K562 (cell line): ENCODE measurements at regions not wholly inside any gene's neighbourhood (a gene's known extent, or its start where the extent isn't known, plus 50 kb on each side); places are given as distances from the start of the nearest gene placed in this dataset.
A peak's percentile ranks its signal among the peaks of the same experiment; 100 is the strongest.

Experiments used
- ARID1B ChIP-seq: fragments of 450-650 bp; IDR thresholded peaks from 2 replicates; pipeline ENCODE4 v1.6.1; 2016; ENCODE audit warnings: antibody characterized with exemption, mild to moderate bottlenecking, inconsistent platforms
- BCOR ChIP-seq: fragments of 450-650 bp; IDR thresholded peaks from 2 replicates; pipeline ENCODE4 v1.6.1; 2016
- GATAD2A ChIP-seq: fragments of 450-650 bp; IDR thresholded peaks from 2 replicates; pipeline ENCODE4 v1.6.1; 2017
- HDAC1 ChIP-seq, 2 experiments: fragments of 450-650 bp; IDR thresholded peaks; 2 replicates each; pipeline ENCODE4 v1.6.1; 2016 to 2017; ENCODE audit warnings: inconsistent platforms in 1 of 2, mild to moderate bottlenecking in 1 of 2, moderate library complexity in 1 of 2
- KHSRP ChIP-seq: fragments of 450-650 bp; IDR thresholded peaks from 2 replicates; pipeline ENCODE4 v1.6.1; 2017
- MXD1 ChIP-seq: fragments of 250-450 bp; sonication (Bioruptor Pico); IDR thresholded peaks from 2 replicates; pipeline ENCODE4 v1.8.0; 2021; ENCODE audit warnings: borderline replicate concordance, mild to moderate bottlenecking, moderate library complexity; ENCODE audit not compliant: poor library complexity, severe bottlenecking
- MYBL2 ChIP-seq, 2 experiments: fragments of 450-650 bp in 1 of 2; sonication (generic) in 1 of 2; formaldehyde crosslinking in 1 of 2; IDR thresholded peaks; 2 replicates each; pipeline versions ENCODE4 v1.6.1 to v1.8.1; 2017 to 2022; ENCODE audit warnings: borderline replicate concordance in 1 of 2, inconsistent platforms in 1 of 2, low read depth in 1 of 2, mild to moderate bottlenecking in 1 of 2, missing genetic modification reagents in 1 of 2, moderate library complexity in 1 of 2
- NFIX ChIP-seq: fragments of 250-450 bp; sonication (Bioruptor Pico); IDR thresholded peaks from 2 replicates; pipeline ENCODE4 v1.4.0; 2020; ENCODE audit warnings: low read depth, mild to moderate bottlenecking, moderate library complexity
- NONO ChIP-seq, 2 experiments: fragments of 200-400 bp in 1 of 2; fragments of 450-650 bp in 1 of 2; formaldehyde crosslinking in 1 of 2; IDR thresholded peaks; 2 replicates each; pipeline ENCODE4 v1.6.1; 2017; ENCODE audit warnings: low read depth in 2 of 2, mild to moderate bottlenecking in 2 of 2, moderate library complexity in 2 of 2, low read length in 1 of 2
- OTX1 ChIP-seq: fragments of 450-650 bp; formaldehyde crosslinking; IDR thresholded peaks from 2 replicates; pipeline ENCODE4 v1.4.0; 2022; ENCODE audit warnings: mild to moderate bottlenecking
- POLR2B ChIP-seq: fragments of 450-650 bp; IDR thresholded peaks from 2 replicates; pipeline ENCODE4 v1.6.1; 2018; ENCODE audit warnings: low read depth; ENCODE audit not compliant: partially characterized antibody
- PRMT5 ChIP-seq: sonication (generic); formaldehyde crosslinking; IDR thresholded peaks from 2 replicates; pipeline ENCODE4 v1.5.0; 2020; ENCODE audit warnings: missing genetic modification reagents
- TBL1XR1 ChIP-seq, 2 experiments: IDR thresholded peaks; 2 replicates each; pipeline ENCODE4 v1.6.1; 2012; ENCODE audit warnings: improper control_type of control experiment in 2 of 2, low read length in 2 of 2, mild to moderate bottlenecking in 1 of 2
- TEAD1 ChIP-seq, 2 experiments: fragments of 450-650 bp in 1 of 2; sonication (generic) in 1 of 2; formaldehyde crosslinking; IDR thresholded peaks; 2 replicates each; pipeline versions ENCODE4 v1.4.0 to v1.8.0; 2020 to 2022; ENCODE audit warnings: mild to moderate bottlenecking in 2 of 2, missing genetic modification reagents in 1 of 2
- ZNF165 ChIP-seq: fragments of 250-450 bp; sonication (Bioruptor Pico); IDR thresholded peaks from 2 replicates; pipeline ENCODE4 v1.4.0; 2020; ENCODE audit warnings: borderline replicate concordance
- ZNF175 ChIP-seq: fragments of 200-800 bp; sonication (Bioruptor generic); IDR thresholded peaks from 2 replicates; pipeline ENCODE4 v1.6.1; 2016; ENCODE audit warnings: low read depth, mild to moderate bottlenecking, missing genetic modification characterization, missing compliant biosample characterization
- TF ChIP-seq, protein P1 (sequence below): fragments of 450-650 bp; IDR thresholded peaks from 2 replicates; pipeline ENCODE4 v1.6.1; 2016; ENCODE audit warnings: low read depth
- TF ChIP-seq, protein P2 (sequence below): fragments of 450-650 bp; conservative IDR thresholded peaks from 2 replicates; pipeline ENCODE4 v1.6.1; 2016; ENCODE audit warnings: missing genetic modification characterization, low read depth, mild to moderate bottlenecking, control low read depth, missing compliant biosample characterization

DNA sequence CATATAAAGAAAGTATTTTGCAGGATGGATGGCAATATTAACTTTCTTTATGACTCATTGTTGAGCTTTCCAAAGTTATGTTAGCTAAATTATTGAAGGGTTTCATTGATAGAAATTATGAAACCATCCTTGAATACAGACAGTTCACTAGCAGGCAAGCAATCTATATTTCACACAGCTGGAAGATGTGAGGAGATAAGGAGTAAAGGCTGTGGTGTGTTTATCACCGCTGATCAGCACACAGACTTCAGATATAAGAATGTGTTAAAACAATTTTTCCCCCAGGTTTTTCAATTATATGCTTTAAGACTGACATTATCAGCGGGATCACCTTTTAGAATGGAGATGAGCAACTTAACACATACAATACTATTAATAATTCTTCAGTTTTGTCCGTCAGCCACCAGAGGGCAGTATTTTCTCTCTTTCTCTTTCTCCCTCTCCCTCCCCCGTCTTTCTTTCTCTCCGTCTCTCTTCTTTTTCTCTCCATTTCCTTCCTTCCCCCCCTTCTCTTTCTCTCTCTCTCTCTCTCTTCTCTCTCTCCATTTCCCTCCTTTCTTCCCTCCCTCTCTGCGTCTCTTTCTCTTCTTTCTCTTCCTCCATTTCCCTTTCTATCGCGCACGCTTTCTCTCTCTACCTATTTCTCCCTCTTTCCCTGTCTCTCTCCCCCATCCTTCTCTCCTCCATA, 62.9 kb upstream of the FAM171A1 start (continued):
- TF ChIP-seq NONO (IDR thresholded peaks at IDR 0.05; ENCODE audit: low read depth in 2 of 2, low read length in 1 of 2) = no peak
- TF ChIP-seq OTX1 (CRISPR knock-in tag) = peak; percentile 94
- TF ChIP-seq GATAD2A = peak; percentile 92; the same call in 1 of the 2 replicates
- TF ChIP-seq PRMT5 = no peak
- TF ChIP-seq, protein P1, sequence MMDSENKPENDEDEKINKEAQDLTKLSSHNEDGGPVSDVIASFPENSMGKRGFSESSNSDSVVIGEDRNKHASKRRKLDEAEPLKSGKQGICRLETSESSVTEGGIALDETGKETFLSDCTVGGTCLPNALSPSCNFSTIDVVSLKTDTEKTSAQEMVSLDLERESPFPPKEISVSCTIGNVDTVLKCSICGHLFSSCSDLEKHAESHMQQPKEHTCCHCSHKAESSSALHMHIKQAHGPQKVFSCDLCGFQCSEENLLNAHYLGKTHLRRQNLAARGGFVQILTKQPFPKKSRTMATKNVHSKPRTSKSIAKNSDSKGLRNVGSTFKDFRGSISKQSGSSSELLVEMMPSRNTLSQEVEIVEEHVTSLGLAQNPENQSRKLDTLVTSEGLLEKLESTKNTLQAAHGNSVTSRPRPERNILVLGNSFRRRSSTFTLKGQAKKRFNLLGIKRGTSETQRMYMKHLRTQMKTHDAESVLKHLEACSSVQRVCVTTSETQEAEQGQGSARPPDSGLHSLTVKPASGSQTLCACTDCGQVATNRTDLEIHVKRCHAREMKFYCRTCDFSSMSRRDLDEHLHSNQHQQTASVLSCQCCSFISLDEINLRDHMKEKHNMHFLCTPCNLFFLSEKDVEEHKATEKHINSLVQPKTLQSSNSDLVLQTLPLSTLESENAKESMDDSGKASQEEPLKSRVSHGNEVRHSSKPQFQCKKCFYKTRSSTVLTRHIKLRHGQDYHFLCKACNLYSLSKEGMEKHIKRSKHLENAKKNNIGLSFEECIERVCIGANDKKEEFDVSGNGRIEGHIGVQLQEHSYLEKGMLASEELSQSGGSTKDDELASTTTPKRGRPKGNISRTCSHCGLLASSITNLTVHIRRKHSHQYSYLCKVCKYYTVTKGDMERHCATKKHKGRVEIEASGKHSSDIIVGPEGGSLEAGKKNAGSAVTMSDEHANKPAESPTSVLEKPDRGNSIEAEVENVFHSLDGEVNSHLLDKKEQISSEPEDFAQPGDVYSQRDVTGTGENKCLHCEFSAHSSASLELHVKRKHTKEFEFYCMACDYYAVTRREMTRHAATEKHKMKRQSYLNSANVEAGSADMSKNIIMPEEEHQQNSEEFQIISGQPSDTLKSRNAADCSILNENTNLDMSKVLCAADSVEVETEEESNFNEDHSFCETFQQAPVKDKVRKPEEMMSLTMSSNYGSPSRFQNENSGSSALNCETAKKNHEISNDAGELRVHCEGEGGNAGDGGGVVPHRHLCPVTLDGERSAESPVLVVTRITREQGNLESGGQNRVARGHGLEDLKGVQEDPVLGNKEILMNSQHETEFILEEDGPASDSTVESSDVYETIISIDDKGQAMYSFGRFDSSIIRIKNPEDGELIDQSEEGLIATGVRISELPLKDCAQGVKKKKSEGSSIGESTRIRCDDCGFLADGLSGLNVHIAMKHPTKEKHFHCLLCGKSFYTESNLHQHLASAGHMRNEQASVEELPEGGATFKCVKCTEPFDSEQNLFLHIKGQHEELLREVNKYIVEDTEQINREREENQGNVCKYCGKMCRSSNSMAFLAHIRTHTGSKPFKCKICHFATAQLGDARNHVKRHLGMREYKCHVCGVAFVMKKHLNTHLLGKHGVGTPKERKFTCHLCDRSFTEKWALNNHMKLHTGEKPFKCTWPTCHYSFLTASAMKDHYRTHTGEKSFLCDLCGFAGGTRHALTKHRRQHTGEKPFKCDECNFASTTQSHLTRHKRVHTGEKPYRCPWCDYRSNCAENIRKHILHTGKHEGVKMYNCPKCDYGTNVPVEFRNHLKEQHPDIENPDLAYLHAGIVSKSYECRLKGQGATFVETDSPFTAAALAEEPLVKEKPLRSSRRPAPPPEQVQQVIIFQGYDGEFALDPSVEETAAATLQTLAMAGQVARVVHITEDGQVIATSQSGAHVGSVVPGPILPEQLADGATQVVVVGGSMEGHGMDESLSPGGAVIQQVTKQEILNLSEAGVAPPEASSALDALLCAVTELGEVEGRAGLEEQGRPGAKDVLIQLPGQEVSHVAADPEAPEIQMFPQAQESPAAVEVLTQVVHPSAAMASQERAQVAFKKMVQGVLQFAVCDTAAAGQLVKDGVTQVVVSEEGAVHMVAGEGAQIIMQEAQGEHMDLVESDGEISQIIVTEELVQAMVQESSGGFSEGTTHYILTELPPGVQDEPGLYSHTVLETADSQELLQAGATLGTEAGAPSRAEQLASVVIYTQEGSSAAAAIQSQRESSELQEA = peak; percentile 34; the same call in 1 of the 2 replicates
- TF ChIP-seq ZNF165 = no peak
- peak; percentile 59; the same call in 1 of the 2 replicates for TF ChIP-seq KHSRP
- TF ChIP-seq ARID1B = peak; percentile 61
- peak; percentile 81 for TF ChIP-seq BCOR
- peak; percentile 34 to 86; a peak in 2 of 4 replicates for TF ChIP-seq HDAC1 (IDR thresholded peaks at IDR 0.05)
- no peak for TF ChIP-seq ZNF175 (CRISPR knock-in tag)
- TF ChIP-seq, protein P2, sequence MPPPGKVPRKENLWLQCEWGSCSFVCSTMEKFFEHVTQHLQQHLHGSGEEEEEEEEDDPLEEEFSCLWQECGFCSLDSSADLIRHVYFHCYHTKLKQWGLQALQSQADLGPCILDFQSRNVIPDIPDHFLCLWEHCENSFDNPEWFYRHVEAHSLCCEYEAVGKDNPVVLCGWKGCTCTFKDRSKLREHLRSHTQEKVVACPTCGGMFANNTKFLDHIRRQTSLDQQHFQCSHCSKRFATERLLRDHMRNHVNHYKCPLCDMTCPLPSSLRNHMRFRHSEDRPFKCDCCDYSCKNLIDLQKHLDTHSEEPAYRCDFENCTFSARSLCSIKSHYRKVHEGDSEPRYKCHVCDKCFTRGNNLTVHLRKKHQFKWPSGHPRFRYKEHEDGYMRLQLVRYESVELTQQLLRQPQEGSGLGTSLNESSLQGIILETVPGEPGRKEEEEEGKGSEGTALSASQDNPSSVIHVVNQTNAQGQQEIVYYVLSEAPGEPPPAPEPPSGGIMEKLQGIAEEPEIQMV (tag) = peak; percentile 89
- no peak for TF ChIP-seq MXD1 (CRISPR knock-in tag)
- peak; percentile 20; the same call in 1 of the 2 replicates for TF ChIP-seq MYBL2 (IDR thresholded peaks at IDR 0.05; ENCODE audit: low read depth)
- no peak for TF ChIP-seq MYBL2 (CRISPR knock-in tag; IDR thresholded peaks at IDR 0.05; ENCODE audit: borderline replicate concordance)
- TF ChIP-seq TBL1XR1 (IDR thresholded peaks at IDR 0.05; ENCODE audit: low read length in 2 of 2) = 0 out of 4 replicates have a peak, but pooled peaks of 1 of the 2 experiments have one; percentile 8
- TF ChIP-seq TEAD1 (CRISPR knock-in tag; IDR thresholded peaks at IDR 0.05) = no peak
- peak; percentile 28 for TF ChIP-seq POLR2B
- TF ChIP-seq NFIX = no peak
